GM11168 (cell line): ENCODE measurements at regions not wholly inside any gene's neighbourhood (a gene's known extent, or its start where the extent isn't known, plus 50 kb on each side); places are given as distances from the start of the nearest gene placed in this dataset.
"Not testable (repeated sequence)": the region's sequence is repeated elsewhere in the genome, so short reads cannot be mapped to it uniquely, and the experiment has no call there.

Source experiments
- in situ Hi-C: fragments of 300-500 bp; cut with MboI; formaldehyde crosslinking; loops from one replicate; pipeline ENCODE4 v1.12.0; 2022; ENCODE audit warnings: low sequenced_read_pairs; ENCODE audit not compliant: unreplicated experiment

GRCh38 chr20:12064540-12064939 lies 146.8 kb downstream of the BTBD3 start:
- in situ Hi-C loops, result no loop called here

DNA sequence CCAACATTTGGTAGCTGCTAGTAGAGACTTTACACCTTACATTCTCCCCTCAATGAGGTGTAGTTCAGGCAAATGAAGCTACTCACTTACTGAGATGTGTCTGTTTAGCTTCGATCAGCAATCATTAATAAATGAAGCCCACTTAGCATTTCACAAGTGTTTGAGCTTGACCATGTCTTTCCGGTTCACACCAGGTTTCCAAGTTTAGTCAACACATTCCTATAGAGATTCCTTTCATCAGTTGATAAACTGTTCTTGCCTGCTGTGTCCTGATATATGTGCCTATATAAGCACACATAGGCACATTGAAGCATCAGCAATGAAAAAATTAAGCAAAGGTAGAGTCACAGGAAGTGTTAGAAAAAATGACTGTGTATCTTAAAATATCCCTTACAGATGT lies 150.0 kb downstream of the BTBD3 start:
- in situ Hi-C loops, result no loop called here

GRCh38 chr20:12068121-12068520 lies 150.4 kb downstream of the BTBD3 start:
- in situ Hi-C loops, result no loop called here

DNA sequence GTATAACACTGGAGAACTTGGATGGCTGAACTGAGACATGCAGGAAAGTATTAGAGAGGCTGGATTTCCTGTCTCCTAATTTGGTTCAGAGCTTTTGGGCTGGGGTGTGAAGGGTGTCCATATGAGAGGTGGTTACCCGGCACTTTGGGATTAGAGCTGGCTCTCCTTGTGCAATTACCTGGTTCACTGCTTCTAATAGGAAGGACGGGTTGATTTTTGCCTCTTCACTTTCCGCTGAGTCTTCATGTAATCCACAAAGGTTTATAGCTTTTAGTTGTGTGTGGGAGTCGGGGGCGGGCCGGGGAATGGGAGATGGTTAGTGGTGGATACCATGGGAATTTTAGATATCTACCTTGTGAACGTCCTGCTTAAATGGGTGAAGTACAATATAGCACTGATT lies 151.5 kb downstream of the BTBD3 start:
- in situ Hi-C loops, result no loop called here

DNA sequence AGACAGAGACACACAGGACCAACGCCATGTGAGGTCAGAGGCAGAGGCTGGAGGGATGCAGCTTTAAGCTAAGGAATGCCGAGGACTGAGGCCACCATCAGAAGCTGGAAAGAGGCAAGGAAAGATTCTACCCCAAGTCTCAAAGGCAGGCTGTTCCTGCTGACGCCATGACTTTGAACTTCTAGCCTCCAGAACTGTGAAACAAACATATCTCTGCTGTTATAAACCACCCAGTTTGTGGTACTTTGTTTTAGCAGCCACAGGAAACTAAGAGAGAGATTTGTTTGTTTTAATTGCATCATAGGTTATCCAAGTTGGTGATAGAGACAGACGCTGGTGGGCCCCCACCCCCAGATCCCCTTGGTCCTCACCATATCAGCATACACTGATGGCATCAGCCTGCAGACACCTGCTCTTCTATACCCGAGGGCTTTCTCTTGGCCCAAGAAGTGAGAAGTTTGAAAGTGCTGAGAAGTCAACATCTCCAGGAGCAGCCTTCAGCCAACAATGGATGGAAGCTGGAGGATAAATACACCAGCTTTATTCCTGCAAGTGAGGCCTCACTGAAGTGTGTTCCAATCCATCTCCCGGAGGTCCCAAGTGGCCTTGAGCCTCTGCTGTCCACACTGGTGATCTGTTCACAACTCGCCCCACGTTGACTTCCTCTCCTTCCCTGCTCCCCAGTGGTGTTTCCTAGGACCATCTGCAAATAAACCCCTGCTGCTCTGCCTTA lies 154.7 kb downstream of the BTBD3 start:
- in situ Hi-C loops, result no loop called here

GRCh38 chr20:12072954-12073264 lies 155.2 kb downstream of the BTBD3 start:
- in situ Hi-C loops, result no loop called here

DNA sequence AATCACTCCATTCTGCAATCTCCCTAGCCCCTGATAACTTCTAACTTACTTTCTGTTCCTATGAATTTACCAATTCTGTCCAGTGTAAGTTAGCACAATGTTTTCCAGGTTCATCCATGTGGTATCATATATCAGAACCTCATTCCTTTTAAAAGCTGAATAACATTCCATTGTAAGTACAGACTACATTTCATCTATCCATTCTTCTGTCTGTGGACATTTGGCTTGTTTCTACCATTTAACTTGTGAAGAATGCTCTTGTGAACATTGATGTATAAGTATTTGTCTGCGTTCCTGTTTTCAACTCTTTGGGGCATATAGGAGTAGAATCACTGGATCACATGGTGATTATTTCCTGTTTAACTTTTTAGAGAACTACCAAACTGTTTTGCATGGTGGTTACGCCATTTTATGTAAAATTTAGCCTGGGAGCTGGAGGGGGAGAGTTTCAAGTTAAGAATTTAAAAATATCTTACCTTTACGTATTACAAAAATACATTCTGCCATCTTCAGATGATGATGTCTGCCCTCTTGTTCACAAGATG lies 156.5 kb downstream of the BTBD3 start:
- in situ Hi-C loops, result no loop called here

GRCh38 chr20:12076200-12076599 lies 158.5 kb downstream of the BTBD3 start:
- in situ Hi-C loops, result no loop called here

- in situ Hi-C loops, result no loop called here
These were observed 160.2 kb downstream of the BTBD3 start for GRCh38 chr20:12077875-12078274.

GRCh38 chr20:12079490-12079889 lies 161.8 kb downstream of the BTBD3 start:
- in situ Hi-C loops, result no loop called here

DNA sequence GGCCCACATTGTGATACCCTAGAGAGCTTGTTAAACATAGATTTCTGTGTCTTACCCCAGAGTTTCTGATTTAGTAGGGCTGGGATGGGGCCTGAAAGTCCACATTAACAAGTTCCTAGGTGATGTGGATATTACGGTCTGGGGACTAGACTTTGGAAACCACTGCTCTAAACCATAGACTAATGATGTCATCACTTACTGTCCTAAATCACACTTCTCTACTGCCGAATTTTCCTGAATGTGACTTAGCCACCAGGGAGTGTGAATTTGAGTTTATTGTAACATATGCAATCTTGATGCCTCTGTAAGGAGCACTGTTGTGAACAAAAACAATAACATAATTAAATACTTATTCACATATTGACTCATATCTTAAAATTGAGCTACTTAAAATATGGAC lies 165.6 kb downstream of the BTBD3 start:
- in situ Hi-C loops, result no loop called here

DNA sequence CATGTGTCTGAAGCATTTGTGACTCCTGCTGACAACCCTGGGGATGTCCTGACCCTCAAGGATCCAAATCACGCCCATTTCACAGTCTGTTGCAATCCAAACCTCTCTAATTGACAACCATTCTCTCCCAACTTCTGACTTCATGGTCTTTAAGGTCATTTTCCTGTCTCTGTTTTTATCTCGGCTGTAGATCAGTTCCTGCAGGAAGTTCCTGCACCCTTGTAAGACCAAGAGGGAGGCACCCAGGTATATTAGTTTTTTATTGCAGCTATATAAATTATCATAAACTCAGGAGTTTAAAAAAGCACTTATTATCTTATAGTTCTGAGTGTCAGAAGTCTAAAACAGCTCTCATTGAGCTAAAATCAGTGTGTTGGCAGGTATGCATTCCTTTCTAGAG lies 166.8 kb downstream of the BTBD3 start:
- in situ Hi-C loops, result no loop called here

DNA sequence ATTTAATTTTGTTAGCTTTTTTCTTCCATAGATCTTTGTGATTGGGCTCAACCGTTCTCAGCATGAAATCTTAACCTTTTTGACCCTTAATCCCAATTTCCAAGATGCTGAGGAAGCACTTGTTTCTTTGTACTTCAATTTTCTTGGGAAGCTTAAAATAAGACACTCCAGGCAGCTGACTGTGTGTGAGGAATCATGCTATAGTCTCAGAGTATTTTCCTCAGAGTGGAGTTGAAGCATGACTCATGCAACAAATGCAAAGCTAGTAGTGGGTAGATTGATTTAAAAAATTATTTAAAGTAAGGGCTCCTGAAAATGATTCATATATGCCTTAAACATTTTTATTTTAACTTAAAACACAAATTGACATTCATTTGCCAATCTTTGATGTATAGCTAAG lies 168.7 kb downstream of the BTBD3 start:
- in situ Hi-C loops, result no loop called here

GRCh38 chr20:12090920-12091319 lies 173.2 kb downstream of the BTBD3 start:
- in situ Hi-C loops, result no loop called here

GRCh38 chr20:12093057-12093796 lies 175.5 kb downstream of the BTBD3 start:
- in situ Hi-C loops, result no loop called here

GRCh38 chr20:12093797-12094190 lies 176.1 kb downstream of the BTBD3 start:
- in situ Hi-C loops, result not testable (repeated sequence)

DNA sequence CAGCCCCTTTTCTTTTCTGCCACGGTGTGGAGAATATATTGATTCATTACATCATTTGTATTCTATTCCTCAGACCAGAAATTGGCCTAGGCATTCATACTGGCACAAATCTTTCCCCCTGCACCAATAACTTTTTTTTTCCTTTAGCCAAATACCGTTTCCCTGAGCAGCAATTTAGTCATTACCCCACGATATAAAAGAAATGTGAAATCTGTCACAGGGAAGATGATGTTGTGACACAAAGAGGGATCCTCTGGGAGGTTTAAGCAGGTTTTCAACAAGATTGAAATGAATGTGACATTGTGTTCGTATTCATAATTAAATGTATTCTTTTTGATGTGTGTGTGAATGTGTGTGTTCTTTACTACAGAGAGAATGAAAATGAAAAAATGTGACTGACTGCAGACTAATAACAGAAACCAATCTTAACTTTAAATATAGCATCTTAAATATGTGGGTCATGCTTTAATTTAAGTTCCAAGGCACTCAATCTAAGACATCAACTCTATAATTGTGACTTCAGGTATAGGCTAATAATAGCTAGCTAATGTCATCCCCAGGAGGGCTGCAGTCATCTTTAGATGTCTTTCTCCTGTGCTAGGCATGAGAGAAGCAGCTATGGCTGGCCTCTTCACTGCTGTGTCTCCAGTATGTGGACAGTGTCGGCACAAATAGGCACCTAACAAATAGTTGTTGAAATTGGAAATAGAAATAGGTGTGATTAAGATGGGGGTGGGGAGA lies 177.7 kb downstream of the BTBD3 start:
- in situ Hi-C loops, result no loop called here

- in situ Hi-C loops, result no loop called here
These were observed 180.7 kb downstream of the BTBD3 start for GRCh38 chr20:12098421-12098820.

- in situ Hi-C loops, result no loop called here
These were observed 191.2 kb downstream of the BTBD3 start for GRCh38 chr20:12108846-12109245.

DNA sequence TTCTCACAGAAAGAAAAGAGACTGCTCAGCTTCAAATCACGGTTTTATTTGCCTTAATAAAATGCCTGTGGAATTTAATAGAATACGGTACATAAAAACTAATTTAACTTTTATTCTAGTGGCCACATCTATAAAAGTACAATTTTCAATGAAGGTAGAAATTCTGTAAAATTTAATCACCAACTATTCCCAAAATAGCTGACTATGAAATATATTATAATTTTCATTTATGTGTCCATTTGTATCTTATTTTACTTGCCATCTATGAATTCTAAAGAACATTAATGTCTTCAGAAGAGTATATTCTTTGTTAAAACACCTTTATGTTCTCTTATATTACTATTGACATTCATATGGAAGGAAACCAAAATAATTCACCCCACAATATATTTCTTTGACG lies 192.6 kb downstream of the BTBD3 start:
- in situ Hi-C loops, result no loop called here

- in situ Hi-C loops, result no loop called here
These were observed 193.0 kb downstream of the BTBD3 start for GRCh38 chr20:12110711-12111110.
